22Rv1 (cell line): ENCODE measurements at regions not wholly inside any gene's neighbourhood (a gene's known extent, or its start where the extent isn't known, plus 50 kb on each side); places are given as distances from the start of the nearest gene placed in this dataset.
"Not testable (repeated sequence)": the region's sequence is repeated elsewhere in the genome, so short reads cannot be mapped to it uniquely, and the experiment has no call there.

Source experiments
- H3K27ac ChIP-seq: fragments of 450-650 bp; 2 replicates; pipeline ENCODE4 v1.5.1; 2017
- ZFX ChIP-seq: fragments of 450-650 bp; IDR thresholded peaks from 2 replicates; pipeline ENCODE4 v1.6.1; 2017; ENCODE audit warnings: antibody characterized with exemption, borderline replicate concordance
- TF ChIP-seq, protein P1 (sequence below): fragments of 450-650 bp; IDR thresholded peaks from 2 replicates; pipeline ENCODE4 v1.5.1; 2017; ENCODE audit warnings: mild to moderate bottlenecking

DNA sequence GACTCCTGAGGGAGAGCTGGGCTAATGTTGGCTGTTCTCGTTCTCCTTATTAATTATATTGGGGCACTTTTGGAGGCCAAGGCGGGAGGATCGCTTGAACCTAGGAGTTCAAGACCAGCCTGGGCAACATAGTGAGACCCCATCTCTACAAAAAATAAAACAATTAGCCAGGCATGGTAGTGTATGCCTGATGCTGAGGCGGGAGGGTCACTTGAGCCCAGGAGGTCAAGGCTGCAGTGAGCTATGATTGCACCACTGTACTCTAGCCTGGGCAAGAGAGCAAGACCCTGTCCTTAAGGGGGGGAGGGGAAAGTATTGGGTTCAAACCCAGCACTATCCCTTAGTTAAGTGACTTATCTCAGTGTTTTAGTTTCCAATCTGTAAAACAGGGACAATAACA is 70.0 kb upstream of the NBPF3 start:
- H3K27ac ChIP-seq = no peak overlapping the region
- TF ChIP-seq, protein P1, sequence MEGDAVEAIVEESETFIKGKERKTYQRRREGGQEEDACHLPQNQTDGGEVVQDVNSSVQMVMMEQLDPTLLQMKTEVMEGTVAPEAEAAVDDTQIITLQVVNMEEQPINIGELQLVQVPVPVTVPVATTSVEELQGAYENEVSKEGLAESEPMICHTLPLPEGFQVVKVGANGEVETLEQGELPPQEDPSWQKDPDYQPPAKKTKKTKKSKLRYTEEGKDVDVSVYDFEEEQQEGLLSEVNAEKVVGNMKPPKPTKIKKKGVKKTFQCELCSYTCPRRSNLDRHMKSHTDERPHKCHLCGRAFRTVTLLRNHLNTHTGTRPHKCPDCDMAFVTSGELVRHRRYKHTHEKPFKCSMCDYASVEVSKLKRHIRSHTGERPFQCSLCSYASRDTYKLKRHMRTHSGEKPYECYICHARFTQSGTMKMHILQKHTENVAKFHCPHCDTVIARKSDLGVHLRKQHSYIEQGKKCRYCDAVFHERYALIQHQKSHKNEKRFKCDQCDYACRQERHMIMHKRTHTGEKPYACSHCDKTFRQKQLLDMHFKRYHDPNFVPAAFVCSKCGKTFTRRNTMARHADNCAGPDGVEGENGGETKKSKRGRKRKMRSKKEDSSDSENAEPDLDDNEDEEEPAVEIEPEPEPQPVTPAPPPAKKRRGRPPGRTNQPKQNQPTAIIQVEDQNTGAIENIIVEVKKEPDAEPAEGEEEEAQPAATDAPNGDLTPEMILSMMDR = no peak
- no peak for TF ChIP-seq ZFX

DNA sequence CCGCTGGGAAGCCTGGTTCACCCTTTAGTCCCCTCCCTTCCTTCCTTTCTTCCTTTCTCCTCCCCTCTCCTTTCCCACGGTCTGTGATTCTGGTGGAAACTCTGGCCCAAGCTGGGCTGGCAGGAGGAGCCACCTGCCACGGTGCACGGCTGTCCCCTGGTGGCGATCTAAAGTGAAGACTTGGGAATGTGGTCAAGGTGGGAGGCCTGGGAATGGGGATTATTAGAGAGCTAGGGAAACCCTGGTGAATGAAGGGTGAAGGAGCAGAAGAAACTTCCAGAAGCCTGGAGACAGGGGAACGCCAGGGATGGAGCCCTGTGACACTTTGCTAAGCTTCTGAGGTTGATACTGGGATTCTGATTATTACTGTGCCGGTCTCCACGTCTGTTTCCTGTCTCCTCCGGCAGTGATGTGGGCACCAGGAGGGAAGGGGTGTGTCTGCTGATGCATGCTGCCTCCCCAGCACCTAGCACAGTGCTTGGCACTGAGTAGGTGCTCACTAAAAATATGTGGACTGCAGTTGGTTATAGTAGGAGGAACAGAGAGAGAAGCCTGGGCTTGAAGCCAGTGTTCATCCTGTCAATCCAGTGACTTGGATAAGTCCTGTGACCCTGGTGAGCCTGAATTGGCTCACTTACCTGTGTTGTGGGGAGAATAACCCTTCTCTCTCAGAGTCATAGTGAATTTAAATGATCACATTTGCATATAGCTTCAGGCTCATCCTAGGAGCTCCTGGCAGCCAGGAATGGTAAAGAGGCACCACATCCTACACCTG is 71.2 kb upstream of the NBPF3 start:
- TF ChIP-seq, protein P1 = peak; percentile 100
- no peak for TF ChIP-seq ZFX
- H3K27ac ChIP-seq = no peak overlapping the region

DNA sequence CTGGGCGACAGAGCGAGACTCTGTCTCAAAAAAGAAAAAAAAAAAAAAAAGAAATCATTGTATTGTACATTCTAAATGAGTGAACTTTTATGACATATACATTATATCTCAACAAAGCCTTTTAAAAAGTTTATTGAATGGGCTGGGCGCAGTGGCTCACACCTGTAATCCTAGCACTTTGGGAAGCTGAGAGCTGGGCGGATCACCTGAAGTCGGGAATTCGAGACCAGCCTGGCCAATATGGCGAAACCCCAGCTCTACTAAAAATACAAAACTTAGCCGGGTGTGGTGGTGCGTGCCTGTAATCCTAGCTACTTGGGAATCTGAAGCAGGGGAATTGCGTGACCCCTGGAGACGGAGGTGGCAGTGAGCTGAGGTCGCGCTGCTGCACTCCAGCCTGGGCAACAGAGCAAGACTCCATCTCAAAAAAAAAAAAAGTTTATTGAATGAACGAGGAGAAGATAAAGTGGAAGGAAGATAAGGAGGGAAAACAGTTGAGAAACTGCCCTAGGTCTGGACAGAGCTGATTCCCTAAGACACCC is 71.9 kb upstream of the NBPF3 start:
- not testable (repeated sequence) for H3K27ac ChIP-seq

DNA sequence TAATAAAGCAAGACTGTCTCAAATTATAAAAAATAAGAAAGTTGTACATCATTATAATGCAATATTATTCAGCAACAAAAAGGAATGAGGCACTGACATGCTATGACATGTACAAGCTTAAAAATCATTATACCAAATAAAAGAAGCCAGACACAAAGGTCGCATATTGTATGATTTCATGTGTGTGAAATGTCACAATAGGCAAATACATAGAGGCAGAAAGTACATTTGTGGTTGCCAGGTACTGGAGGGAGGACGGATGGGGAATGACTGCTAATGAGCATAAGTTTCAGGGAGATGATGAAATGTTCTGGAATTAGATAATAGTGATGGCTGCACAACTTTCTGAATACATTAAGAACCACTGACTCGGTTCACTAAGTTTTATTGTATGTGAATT is 73.6 kb upstream of the NBPF3 start:
- no peak overlapping the region for H3K27ac ChIP-seq

DNA sequence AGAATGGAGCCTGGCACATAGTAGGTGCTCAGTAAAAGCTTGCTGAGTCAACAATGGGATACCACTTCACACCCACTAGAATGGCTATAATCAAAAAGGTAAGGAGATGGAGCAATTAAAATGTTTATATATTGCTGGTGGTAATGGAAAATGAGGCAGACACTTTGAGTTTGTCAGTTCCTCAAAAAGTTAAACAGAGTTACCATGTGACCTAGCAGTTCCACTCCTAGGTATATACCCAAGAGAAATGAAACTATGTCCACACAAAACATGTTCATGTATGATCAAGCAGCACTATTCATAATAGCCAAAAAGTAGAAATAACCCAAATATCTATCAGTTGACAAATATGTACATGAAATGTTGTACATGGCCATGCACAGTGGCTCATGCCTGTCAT is 74.8 kb upstream of the ECE1 start:
- TF ChIP-seq, protein P1 = no peak
- no peak for TF ChIP-seq ZFX
- H3K27ac ChIP-seq = no peak overlapping the region

More for the DNA sequence above, 73.6 kb upstream of the NBPF3 start:
- TF ChIP-seq, protein P1 = no peak
- no peak for TF ChIP-seq ZFX

DNA sequence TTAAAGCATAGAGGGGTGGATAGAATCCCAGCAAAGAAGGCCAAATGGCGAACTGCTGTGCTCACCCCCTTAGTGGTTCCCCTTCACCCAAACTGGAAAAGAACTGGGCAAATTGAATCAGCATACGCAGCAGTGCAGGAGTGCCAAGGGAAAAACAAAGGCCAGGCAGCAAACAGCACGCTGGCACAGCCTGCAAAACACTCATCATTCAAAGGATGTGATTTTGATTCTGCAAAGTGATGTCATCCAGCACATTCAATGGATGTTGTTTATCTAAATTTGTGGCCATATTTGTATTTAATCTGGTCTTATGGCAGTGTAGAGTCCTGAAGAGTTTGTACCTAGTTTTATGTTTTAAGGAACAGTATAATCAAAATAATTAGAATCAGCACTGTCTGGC is 71.8 kb upstream of the ECE1 start:
- no peak for TF ChIP-seq ZFX
- TF ChIP-seq, protein P1 = no peak

DNA sequence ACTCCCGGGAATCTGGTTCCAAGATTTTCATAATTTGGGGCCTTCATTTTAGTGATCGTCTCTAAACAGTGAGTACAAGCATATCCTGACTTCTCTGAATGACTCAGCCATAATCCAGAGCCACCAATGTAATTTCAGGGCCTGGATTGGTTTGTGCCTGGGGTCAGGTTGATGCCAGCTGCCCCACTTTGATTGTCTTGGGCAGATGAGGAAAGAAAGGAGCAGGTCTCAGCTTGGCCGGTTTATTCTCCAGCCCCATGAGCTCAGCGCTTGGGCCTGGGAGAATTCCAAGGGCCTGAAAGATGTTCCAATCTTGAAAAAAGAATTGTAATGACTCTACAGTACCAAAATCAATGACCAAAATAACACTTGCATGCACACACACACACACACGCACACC is 71.2 kb upstream of the ECE1 start:
- TF ChIP-seq ZFX = no peak
- TF ChIP-seq, protein P1 = no peak
- H3K27ac ChIP-seq = no peak overlapping the region

More for the DNA sequence above, 71.8 kb upstream of the ECE1 start:
- no peak overlapping the region for H3K27ac ChIP-seq
